Fibroblast of lung (primary cell): ENCODE measurements at regions not wholly inside any gene's neighbourhood (a gene's known extent, or its start where the extent isn't known, plus 50 kb on each side); places are given as distances from the start of the nearest gene placed in this dataset.

Experiments used
- EZH2 ChIP-seq: IDR thresholded peaks from 2 replicates; pipeline ENCODE4 v1.5.1; 2012; ENCODE audit warnings: low read length, control low read depth, mild to moderate bottlenecking; ENCODE audit errors: missing control alignments
- TF ChIP-seq, protein P1 (sequence below), 2 donors: IDR thresholded peaks in 1 of 2; conservative IDR thresholded peaks in 1 of 2; 1 replicate in 1 of 2; 2 replicates in 1 of 2; pipeline ENCODE4 v1.5.1; 2011 to 2012; ENCODE audit warnings: low read length in 2 of 2, control low read depth in 1 of 2, inconsistent platforms in 1 of 2, low read depth in 1 of 2, mild to moderate bottlenecking in 1 of 2

DNA sequence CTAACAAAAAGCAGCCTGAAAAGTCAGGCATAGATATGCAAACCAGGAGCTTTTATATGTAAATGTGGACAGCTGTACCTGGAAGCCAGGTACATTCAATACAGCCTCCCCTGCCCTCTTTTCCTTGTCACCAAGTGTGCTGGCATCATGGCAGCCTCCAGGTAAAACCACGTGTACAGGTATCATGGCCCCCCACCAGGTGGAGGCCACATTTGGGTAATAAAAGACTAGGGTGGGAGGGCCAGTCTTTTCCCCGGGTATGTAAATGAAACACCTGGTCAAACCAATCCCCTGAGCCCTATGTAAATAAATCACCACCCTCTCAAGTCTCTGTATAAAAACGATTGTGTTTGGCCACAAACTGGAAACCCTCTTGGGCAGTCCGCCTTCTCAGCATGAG lies 226.4 kb upstream of the GOT2 start:
- TF ChIP-seq, protein P1, sequence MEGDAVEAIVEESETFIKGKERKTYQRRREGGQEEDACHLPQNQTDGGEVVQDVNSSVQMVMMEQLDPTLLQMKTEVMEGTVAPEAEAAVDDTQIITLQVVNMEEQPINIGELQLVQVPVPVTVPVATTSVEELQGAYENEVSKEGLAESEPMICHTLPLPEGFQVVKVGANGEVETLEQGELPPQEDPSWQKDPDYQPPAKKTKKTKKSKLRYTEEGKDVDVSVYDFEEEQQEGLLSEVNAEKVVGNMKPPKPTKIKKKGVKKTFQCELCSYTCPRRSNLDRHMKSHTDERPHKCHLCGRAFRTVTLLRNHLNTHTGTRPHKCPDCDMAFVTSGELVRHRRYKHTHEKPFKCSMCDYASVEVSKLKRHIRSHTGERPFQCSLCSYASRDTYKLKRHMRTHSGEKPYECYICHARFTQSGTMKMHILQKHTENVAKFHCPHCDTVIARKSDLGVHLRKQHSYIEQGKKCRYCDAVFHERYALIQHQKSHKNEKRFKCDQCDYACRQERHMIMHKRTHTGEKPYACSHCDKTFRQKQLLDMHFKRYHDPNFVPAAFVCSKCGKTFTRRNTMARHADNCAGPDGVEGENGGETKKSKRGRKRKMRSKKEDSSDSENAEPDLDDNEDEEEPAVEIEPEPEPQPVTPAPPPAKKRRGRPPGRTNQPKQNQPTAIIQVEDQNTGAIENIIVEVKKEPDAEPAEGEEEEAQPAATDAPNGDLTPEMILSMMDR (conservative IDR thresholded peaks at IDR 0.05 in 1 of 2, IDR thresholded peaks at IDR 0.05 in 1 of 2; ENCODE audit: low read depth in 1 of 2, low read length in 2 of 2): no peak
- no peak for TF ChIP-seq EZH2
